ENCODE measurements at regions not wholly inside any gene's neighbourhood (a gene's known extent, or its start where the extent isn't known, plus 50 kb on each side); places are given as distances from the start of the nearest gene placed in this dataset.

DNA sequence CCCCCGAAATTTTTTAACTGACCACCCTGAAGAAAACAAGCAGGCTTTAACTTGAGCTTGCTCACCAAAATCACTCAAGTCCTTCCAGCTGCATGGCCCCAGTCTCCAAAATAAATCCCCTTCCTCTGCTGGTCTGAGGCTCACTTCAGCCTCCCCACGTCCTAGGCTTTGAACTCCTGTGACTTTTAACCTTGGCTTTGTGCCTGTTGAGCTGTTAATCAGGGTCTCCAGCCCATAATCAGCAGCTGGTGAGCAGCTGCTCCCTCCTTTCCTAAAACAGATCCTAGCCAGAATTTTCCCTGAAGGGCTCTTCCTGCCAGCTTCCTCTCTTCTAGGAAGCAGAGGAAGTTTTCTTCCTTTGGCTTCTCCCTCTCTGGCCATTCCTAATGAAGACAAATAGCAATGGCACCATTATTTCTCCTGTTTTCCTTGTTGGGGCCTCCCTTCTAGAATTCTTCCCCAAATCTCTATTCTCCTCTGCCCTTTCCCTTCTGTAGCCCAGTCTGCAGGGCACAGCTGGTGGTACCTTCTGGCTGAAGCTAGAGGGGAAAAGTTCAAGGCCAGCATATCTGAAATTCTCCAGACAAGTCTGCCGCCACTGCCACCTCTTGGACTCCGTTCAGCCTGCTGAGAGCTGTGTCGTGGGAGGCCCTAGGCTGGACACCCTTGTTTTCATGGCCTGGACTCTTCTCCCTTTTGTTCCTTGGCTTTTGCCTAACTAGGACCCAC is 152.1 kb downstream of the NOC3L start:
- TF ChIP-seq, protein P1, sequence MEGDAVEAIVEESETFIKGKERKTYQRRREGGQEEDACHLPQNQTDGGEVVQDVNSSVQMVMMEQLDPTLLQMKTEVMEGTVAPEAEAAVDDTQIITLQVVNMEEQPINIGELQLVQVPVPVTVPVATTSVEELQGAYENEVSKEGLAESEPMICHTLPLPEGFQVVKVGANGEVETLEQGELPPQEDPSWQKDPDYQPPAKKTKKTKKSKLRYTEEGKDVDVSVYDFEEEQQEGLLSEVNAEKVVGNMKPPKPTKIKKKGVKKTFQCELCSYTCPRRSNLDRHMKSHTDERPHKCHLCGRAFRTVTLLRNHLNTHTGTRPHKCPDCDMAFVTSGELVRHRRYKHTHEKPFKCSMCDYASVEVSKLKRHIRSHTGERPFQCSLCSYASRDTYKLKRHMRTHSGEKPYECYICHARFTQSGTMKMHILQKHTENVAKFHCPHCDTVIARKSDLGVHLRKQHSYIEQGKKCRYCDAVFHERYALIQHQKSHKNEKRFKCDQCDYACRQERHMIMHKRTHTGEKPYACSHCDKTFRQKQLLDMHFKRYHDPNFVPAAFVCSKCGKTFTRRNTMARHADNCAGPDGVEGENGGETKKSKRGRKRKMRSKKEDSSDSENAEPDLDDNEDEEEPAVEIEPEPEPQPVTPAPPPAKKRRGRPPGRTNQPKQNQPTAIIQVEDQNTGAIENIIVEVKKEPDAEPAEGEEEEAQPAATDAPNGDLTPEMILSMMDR (IDR thresholded peaks at IDR 0.05; ENCODE audit: control insufficient read depth, extremely low read depth, insufficient read depth): no peak
- DNase-seq (ENCODE audit: low read depth): no peak
- H3K4me3 ChIP-seq (ENCODE audit: low read depth, low read length): no peak overlapping the region

DNA sequence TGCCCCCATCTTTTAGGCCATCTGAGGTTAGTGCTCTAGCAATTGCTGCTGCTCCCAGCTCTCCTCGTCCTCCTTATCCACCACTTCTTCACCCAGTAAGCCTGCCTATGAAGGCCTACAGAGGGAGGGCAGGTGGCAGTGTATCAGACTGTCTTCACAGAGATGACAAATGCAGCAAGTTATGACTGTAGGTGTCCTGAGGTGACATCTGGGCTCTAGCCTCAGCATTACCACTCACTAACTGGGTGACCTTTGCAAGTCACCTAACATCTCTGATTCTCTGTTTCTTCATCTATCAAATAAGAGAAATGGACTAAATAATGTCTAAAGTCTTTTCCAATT is 151.6 kb downstream of the NOC3L start:
- TF ChIP-seq, protein P1 (IDR thresholded peaks at IDR 0.05; ENCODE audit: control insufficient read depth, extremely low read depth, insufficient read depth): no peak
- no peak for DNase-seq (ENCODE audit: low read depth)
- no peak overlapping the region for H3K4me3 ChIP-seq (ENCODE audit: low read depth, low read length)

DNA sequence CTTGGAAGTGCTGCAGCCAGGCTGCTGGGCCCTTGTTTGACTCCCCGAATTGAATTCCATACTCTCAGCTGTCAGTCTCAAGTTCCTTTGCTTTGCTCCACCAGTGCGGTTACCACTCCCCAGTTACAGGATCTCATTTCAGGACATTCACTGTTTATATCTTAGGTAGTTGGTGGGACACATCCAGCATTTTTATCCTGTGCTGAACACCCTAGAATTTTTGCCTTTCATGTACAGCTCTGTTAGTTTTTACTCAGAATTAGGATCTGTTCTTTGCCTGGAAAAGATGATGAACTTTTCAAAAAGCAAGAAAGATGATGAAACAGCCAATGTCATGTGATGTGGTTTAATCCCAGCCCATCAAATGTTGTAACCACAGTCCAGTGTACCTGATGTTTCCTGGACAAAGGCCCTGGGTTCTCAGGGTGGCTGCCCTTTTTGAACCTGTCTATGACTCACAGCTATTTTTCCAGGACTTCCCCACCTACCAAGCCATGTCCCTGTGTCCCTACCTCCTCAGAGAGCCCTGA is 149.7 kb downstream of the NOC3L start:
- TF ChIP-seq, protein P1 (IDR thresholded peaks at IDR 0.05; ENCODE audit: control insufficient read depth, extremely low read depth, insufficient read depth): no peak
- DNase-seq (ENCODE audit: low read depth): no peak
- H3K4me3 ChIP-seq (ENCODE audit: low read depth, low read length): no peak overlapping the region

DNA sequence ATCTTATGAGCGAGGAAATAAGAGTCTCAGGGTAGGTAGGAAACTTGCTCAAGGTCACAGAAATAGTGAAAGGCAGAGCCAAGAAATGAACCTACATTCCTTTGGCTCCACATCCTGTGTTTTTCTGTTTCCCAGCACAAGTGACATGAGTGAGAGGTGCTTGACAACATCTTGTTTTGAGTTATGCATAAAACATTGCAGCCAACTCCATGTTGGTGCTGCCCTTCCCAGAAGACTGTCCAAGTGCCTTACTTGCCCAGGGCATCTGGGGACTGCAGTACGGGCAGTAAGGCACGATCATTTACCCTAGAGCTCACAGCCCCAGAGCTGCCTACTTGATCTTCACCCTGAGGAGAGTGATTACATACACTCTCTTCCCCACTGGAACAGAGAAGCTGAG is 148.8 kb downstream of the NOC3L start:
- no peak overlapping the region for H3K4me3 ChIP-seq (ENCODE audit: low read depth, low read length)
- TF ChIP-seq, protein P1 (IDR thresholded peaks at IDR 0.05; ENCODE audit: control insufficient read depth, extremely low read depth, insufficient read depth): no peak
- DNase-seq (ENCODE audit: low read depth): no peak

DNA sequence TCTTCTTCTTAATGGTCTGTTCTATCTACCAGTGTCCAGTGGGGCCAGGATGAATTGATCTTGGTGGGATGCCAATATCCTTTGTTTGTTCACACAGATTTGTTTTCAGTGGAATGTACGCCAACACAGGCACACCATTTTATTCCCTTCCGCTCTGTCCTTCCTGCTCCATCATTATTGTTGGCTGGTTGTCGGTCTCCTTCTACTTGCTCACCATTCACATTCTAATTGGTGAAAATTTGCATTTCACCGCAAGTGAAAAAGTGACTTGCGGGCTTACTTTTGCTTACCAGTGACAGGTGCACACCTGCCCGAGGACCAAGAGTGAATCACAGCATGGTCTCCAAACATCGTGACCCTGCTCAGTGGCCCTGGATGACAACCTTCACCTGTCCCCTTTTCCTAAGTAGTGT is 148.3 kb downstream of the NOC3L start:
- DNase-seq (ENCODE audit: low read depth): no peak
- TF ChIP-seq, protein P1 (IDR thresholded peaks at IDR 0.05; ENCODE audit: control insufficient read depth, extremely low read depth, insufficient read depth): no peak

DNA sequence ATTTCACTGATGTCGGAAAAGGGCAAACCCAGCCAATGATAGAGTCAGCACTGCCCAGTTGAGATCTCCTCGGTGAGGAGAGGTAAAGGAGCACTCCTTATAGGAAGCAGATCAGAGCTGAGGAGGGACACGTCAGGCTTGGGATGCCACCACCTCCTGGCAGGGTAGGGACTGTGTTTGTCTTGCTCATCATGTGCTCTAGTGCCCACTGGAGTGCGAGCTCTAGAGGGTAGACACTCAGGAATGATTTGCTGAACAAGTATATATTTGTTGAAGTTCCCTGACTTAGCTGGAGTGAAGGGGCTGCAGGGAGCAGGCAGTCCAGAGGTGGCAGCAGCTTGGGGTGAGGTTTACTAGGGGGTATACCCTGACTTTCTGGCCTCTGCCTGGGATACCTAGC is 146.5 kb downstream of the NOC3L start:
- no peak for DNase-seq (ENCODE audit: low read depth)
- no peak overlapping the region for H3K4me3 ChIP-seq (ENCODE audit: low read depth, low read length)

More for the DNA sequence above, 148.3 kb downstream of the NOC3L start:
- no peak overlapping the region for H3K4me3 ChIP-seq (ENCODE audit: low read depth, low read length)

More for the DNA sequence above, 146.5 kb downstream of the NOC3L start:
- TF ChIP-seq, protein P1 (IDR thresholded peaks at IDR 0.05; ENCODE audit: control insufficient read depth, extremely low read depth, insufficient read depth): no peak
